AG10803 (cell line): ENCODE measurements at regions not wholly inside any gene's neighbourhood (a gene's known extent, or its start where the extent isn't known, plus 50 kb on each side); places are given as distances from the start of the nearest gene placed in this dataset.
"Not testable (repeated sequence)": the region's sequence is repeated elsewhere in the genome, so short reads cannot be mapped to it uniquely, and the experiment has no call there.

Source experiments
- DNase-seq: peaks from one replicate; pipeline ENCODE4 v3.0.0; 2010; ENCODE audit warnings: low read depth
- H3K4me3 ChIP-seq: 2 replicates; pipeline ENCODE4 v1.5.1; 2011; ENCODE audit warnings: mild to moderate bottlenecking, low read length, control low read depth

DNA sequence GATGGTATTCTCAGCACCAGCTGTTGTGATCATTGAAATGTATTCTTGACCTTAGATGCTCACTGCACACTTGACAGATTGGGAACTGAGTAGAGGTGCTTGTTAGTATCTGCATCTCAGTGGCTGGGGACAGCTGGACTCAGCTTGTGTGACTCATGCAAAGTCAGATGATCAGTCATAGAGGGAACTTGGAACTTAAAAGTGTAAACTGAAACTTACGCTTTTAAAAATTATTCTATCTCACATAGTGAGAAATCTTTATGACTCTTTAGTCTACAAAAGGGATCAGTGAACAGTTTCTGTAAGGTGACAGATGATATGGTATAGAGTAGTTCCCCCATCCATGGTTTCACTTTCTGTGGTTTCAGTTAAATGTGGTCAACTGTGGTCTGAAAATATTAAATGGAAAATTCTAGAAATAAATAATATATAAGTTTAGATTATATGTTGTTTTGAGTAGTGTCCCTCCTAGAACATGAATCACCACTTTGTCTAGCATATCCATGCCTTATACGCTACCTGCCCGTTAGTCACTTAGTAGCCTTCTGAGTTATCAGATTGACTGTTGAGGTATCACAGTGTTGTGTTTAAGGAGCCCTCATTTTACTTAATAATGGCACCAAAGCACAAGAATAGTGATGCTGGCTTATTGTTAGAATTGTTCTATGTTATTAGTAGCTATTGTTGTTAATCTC is 135.6 kb upstream of the ZNF658 start:
- not testable (repeated sequence) for DNase-seq, H3K4me3 ChIP-seq

- not testable (repeated sequence) for DNase-seq, H3K4me3 ChIP-seq
These were observed 135.0 kb upstream of the ZNF658 start for GRCh38 chr9:66765531-66765930.

DNA sequence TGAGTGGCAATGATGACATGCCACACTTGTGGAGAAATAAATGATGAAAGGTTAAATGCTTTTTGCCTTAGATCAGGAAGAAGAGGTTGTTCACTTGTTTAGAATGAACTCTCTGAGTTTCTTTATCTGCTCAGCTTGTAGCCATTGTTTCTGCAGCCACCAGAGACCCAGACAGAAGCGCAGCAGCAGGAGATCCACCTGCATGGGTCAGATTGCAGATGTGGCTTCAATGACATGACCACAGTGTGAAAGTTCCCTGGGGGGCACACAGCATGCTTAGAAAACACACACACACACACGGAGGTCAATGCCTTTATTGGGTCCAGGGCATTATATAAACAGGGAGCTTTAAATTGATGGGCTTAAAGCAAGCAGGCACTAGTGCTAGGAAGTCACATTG is 129.0 kb upstream of the ZNF658 start:
- not testable (repeated sequence) for H3K4me3 ChIP-seq, DNase-seq

GRCh38 chr9:66774618-66775017 is 125.9 kb upstream of the ZNF658 start:
- not testable (repeated sequence) for H3K4me3 ChIP-seq, DNase-seq

DNA sequence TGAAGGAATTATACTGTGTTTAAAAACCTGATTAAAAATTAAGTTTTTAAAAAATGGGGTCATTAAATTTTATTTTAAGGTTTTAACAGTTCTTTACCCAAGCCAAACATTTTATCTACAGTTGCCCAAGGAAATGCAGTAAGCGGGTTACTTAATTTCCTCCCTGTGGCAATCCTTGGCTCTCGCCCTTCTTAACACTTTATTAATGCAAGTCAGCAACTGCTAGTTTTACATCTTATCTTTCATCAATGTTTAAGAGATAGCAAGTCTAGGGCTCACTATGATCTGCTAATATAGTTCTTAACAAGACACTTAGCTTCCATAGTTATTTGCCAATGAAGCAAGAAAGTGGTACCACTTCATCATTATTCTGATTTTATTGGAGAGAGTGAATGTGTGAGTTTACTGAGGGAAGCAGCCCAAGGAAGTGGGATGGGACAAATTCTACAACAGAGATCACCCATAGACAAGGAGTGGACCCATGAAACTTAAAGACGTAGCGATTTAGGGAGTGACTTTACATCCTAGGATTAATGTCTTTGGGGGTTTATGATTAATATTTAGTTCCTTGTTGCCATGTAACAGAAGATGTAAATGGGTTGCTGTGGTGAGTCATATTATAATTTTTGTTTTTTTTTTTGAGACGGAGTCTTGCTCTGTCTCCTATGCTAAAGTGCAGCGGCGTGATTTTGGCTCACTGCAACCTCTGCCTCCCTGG is 120.4 kb upstream of the ZNF658 start:
- DNase-seq, H3K4me3 ChIP-seq: not testable (repeated sequence)

- not testable (repeated sequence) for H3K4me3 ChIP-seq, DNase-seq
These were observed 119.3 kb upstream of the ZNF658 start for GRCh38 chr9:66781240-66781639.

DNA sequence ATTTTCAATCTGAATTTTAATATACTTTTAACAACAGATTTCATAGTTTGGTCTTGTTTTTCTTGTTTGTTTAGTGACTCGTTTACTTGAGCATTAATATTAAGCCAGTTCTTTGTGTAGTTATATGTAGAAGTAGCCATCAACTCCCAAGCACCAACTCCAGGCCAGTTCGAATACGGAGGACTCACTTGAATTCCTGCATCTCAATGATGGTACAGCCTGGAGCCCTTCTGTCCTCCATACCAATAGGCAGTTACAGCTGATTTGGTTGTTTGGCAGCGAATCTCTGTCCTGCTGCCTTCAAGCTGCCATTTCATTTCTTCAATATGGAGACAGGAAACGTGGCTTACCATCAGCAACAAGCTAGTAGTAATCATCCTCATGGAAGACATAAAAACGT is 118.5 kb upstream of the ZNF658 start:
- H3K4me3 ChIP-seq, DNase-seq: not testable (repeated sequence)

GRCh38 chr9:66785603-66786002 is 114.9 kb upstream of the ZNF658 start:
- H3K4me3 ChIP-seq, DNase-seq: not testable (repeated sequence)

GRCh38 chr9:66791092-66791750 is 109.3 kb upstream of the ZNF658 start:
- DNase-seq, H3K4me3 ChIP-seq: not testable (repeated sequence)

DNA sequence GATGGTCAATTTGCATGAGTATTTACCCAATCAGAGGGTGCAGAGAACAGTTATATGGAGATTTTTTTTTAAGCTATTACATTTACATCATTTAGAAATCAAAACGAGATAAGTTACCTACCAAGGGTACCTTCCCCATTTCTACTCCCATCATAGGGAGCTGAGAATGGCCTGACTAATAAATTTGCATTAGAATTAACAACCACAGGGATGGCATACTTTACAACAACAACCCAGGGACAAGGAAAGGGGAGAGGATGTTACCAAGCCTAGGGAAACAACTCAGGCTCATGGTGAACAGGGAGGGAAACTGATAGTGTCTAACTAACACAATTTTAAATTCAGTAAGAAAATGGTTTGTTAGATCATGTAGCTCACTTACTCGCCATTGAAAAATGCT is 105.8 kb upstream of the ZNF658 start:
- H3K4me3 ChIP-seq, DNase-seq: not testable (repeated sequence)

DNA sequence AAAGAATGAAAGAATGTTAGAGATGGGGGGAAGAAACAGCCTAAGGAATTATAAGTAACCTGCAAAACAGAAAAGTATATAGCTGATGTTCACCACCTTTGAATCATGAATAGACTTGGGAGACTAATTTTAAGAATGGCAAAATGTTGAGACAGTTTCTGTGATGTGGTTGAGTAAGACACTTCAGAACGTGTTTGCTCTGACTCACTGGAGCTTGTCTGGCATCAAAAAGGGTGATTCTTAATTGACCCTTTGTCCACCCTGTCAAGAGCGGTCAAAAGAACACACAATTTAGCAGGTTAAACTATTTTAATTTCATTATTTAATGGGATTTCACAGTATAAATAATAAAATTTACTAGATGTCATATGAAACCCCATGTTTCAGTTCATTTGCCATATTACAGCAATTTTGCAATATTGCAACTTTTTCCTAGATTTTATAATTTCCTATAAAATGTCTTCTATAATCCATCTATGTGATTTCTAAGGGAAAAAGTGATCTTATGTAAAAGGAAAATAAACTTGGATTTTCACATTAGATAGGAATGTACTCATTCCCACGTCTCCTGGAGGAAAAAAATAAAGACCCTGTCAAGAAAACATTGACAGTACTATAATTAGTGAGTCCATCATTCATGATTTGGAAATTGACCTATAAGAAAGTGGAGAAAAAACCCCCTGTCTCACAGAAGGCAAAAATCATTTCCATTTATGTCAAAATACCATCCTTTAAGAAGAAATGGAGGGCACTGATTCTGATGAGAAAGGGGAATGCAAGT is 104.6 kb upstream of the ZNF658 start:
- DNase-seq, H3K4me3 ChIP-seq: not testable (repeated sequence)

DNA sequence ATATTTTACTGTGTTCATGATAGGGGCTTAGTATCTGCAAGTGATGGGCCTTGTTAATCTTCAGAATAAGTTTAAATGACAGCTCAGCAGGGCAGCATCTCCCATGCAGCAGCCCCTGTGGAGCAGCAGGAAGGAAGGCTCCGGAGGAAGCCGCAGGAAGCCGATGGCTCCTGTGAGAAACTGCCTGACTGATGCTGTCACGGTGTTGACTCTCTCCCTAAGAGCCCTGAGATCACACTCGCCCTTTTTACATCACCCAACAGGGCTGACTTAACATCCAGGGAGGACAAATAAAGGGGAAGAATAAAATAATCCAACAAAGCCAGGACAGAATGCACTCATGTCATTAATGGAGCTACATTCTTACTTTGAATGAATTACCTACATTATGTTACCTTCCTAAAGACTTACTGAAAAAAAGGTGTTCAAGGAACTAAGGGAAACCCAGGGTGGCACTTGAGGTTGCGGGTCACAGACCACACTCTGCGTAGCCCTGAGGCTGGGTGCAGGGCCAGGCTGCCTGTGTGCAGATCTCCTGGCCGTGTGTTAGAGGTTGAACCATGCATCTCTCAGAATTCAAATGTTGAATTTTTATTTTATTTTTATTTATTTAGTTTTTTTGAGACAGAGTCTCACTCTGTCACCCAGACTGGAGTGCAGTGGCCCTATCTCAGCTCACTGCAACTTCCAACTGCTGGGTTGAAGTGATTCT is 102.5 kb upstream of the ZNF658 start:
- not testable (repeated sequence) for H3K4me3 ChIP-seq, DNase-seq

DNA sequence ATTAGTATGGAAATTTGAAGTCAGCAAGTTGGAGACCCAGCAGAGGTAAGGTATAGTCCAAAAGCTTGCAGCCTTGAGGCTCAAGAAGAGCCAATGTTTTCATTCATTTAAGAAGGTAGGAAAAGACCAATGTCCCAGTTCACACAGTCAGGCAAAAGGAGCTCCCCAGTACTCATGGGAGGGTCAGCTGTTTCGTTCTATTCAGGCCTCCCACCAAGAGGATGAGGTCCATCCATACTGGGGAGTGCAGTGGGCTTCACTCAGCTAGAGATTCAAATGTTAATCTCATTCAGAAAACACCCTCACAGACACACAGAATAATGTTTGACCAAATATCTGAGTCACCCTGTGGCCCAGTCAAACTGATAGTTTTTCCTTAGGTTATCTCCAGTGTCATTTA is 96.9 kb upstream of the ZNF658 start:
- not testable (repeated sequence) for DNase-seq, H3K4me3 ChIP-seq

GRCh38 chr9:66810247-66810646 is 90.3 kb upstream of the ZNF658 start:
- not testable (repeated sequence) for H3K4me3 ChIP-seq, DNase-seq

GRCh38 chr9:66812367-66812766 is 88.2 kb upstream of the ZNF658 start:
- not testable (repeated sequence) for H3K4me3 ChIP-seq, DNase-seq

- not testable (repeated sequence) for H3K4me3 ChIP-seq, DNase-seq
These were observed 87.6 kb upstream of the ZNF658 start for GRCh38 chr9:66812967-66813366.

DNA sequence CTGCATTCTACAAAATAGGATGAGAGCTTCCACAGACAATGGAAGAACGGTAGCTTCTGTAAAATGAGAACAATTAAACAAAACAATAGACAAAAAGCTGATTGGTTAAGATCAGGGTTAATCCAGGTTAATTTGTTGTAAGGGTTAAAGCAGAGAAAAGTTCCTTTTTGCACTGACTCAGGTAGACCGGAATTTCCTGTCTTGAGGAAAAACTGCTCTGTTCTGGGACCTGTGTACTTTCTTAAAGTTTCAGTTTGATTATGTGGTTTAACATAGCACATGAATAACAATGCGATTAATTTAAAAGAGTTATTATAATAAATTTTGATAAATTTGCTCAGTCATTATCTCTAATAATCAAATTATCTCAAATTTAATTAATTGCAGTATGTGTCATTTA is 86.5 kb upstream of the ZNF658 start:
- DNase-seq, H3K4me3 ChIP-seq: not testable (repeated sequence)

DNA sequence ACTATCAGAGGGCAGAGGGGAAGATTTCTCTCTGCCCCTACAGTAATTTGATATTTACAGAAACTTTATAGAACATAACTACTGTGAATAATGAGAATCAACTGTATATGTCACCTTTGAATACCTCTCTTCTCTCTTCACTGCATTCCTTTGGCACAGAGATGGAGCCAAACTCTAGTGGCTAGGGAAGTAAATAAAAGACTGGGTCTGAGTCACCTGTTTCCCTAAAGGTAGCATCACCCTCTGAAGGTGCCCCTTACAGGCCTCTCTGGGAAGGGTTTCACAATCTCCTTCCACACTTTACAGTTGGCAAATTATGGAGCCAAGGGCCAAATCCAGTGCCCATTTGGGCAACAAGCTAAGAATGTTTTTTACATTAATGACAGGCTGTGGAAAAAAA is 81.0 kb upstream of the ZNF658 start:
- DNase-seq, H3K4me3 ChIP-seq: not testable (repeated sequence)

DNA sequence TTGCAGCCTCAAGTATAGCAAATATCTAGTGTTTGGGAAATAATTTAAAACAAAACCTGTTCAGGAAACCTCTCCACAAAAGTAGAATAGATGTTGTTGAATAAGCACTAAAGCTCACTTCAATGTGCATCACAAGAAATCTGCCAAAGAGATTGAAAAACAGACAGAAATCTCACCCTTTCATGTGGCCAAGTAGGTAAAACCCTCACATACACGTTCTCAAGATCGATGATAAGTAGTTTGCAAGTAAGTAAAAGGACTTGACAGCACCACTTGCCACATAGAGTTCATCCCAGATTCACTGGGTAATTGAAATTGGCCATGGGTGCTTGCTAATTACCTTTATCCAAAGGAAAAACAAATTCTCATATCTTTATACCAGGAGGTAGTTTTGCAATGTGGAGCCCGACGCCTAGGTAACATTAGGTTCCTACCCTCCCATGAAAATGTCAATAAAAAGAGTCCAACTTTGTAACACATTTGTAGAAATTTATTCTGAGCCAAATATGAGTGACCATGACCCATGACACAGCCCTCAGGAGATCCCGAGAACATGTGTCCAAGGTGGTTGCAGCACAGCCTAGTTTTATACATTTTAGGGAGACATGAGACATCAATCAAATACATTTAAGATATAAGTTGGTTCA is 80.4 kb upstream of the ZNF658 start:
- H3K4me3 ChIP-seq, DNase-seq: not testable (repeated sequence)
